H9 (cell line): ENCODE measurements at regions not wholly inside any gene's neighbourhood (a gene's known extent, or its start where the extent isn't known, plus 50 kb on each side); places are given as distances from the start of the nearest gene placed in this dataset.

Experiments used
- DNase-seq: peaks from one replicate; pipeline ENCODE4 v3.0.0-alpha.2; 2017
- H2AFZ ChIP-seq: one replicate; pipeline ENCODE4 v1.6.1; 2013; ENCODE audit warnings: mild to moderate bottlenecking, low read length, control low read depth, moderate library complexity
- H2AK5ac ChIP-seq: 2 replicates; pipeline ENCODE4 v1.6.1; 2013; ENCODE audit warnings: low read length, control low read depth, mixed read lengths; ENCODE audit not compliant: insufficient read length
- H2BK120ac ChIP-seq: one replicate; pipeline ENCODE4 v1.6.1; 2013; ENCODE audit warnings: low read depth, mild to moderate bottlenecking, low read length, control low read depth, inconsistent platforms; ENCODE audit not compliant: poor library complexity, severe bottlenecking
- H2BK12ac ChIP-seq: 2 replicates; pipeline ENCODE4 v1.6.1; 2013; ENCODE audit warnings: low read length, control low read depth, mixed read lengths, low read depth; ENCODE audit not compliant: insufficient read length
- H2BK15ac ChIP-seq: 2 replicates; pipeline ENCODE4 v1.6.1; 2013; ENCODE audit warnings: low read depth, low read length, control low read depth
- H2BK20ac ChIP-seq: one replicate; pipeline ENCODE4 v1.6.1; 2013; ENCODE audit warnings: low read depth, mild to moderate bottlenecking, low read length, control low read depth, inconsistent platforms; ENCODE audit not compliant: poor library complexity, severe bottlenecking
- H2BK5ac ChIP-seq: 2 replicates; pipeline ENCODE4 v1.6.1; 2013; ENCODE audit warnings: low read length, control low read depth, mixed read lengths; ENCODE audit not compliant: insufficient read length
- H3K14ac ChIP-seq: 2 replicates; pipeline ENCODE4 v1.6.1; 2013; ENCODE audit warnings: low read length, control low read depth; ENCODE audit not compliant: insufficient read depth
- H3K18ac ChIP-seq: 2 replicates; pipeline ENCODE4 v1.6.1; 2013; ENCODE audit warnings: low read depth, mild to moderate bottlenecking, mixed read lengths, low read length, control low read depth; ENCODE audit not compliant: insufficient read length
- H3K23ac ChIP-seq: 2 replicates; pipeline ENCODE4 v1.6.1; 2013; ENCODE audit warnings: low read length, control low read depth, mixed read lengths, low read depth; ENCODE audit not compliant: insufficient read length
- H3K23me2 ChIP-seq: 2 replicates; pipeline ENCODE4 v1.6.1; 2013; ENCODE audit warnings: low read depth, mild to moderate bottlenecking, mixed read lengths, low read length, control low read depth; ENCODE audit not compliant: insufficient read length, poor library complexity, severe bottlenecking
- H3K27ac ChIP-seq: 2 replicates; pipeline ENCODE4 v1.5.1; 2013; ENCODE audit warnings: low read length, control low read depth, mixed read lengths, low read depth; ENCODE audit not compliant: insufficient read length
- H3K27me3 ChIP-seq: 2 replicates; pipeline ENCODE4 v1.6.1; 2013; ENCODE audit warnings: low read length, control low read depth, inconsistent platforms; ENCODE audit not compliant: insufficient read depth
- H3K4ac ChIP-seq: 2 replicates; pipeline ENCODE4 v1.6.1; 2013; ENCODE audit warnings: low read depth, mild to moderate bottlenecking, control low read depth, inconsistent platforms, low read length, moderate library complexity
- H3K4me1 ChIP-seq: 2 replicates; pipeline ENCODE4 v1.6.1; 2013; ENCODE audit warnings: low read length, control low read depth, inconsistent platforms; ENCODE audit not compliant: insufficient read depth
- H3K4me2 ChIP-seq: 2 replicates; pipeline ENCODE4 v1.6.1; 2013; ENCODE audit warnings: low read length, control low read depth, mixed read lengths; ENCODE audit not compliant: insufficient read length, insufficient read depth
- H3K56ac ChIP-seq: 2 replicates; pipeline ENCODE4 v1.6.1; 2013; ENCODE audit warnings: low read depth, mild to moderate bottlenecking, mixed read lengths, low read length, control low read depth; ENCODE audit not compliant: insufficient read length
- H3K79me1 ChIP-seq: 2 replicates; pipeline ENCODE4 v1.6.1; 2013; ENCODE audit warnings: low read depth, mild to moderate bottlenecking, moderate library complexity, low read length, control low read depth, inconsistent platforms; ENCODE audit not compliant: insufficient read depth, poor library complexity, severe bottlenecking
- H3K79me2 ChIP-seq: 2 replicates; pipeline ENCODE4 v1.6.1; 2013; ENCODE audit warnings: low read length, control low read depth, inconsistent platforms; ENCODE audit not compliant: insufficient read depth
- H3K9ac ChIP-seq: 2 replicates; pipeline ENCODE4 v1.6.1; 2013; ENCODE audit warnings: low read length, control low read depth, mixed read lengths; ENCODE audit not compliant: insufficient read length; ENCODE audit errors: extremely low read depth
- H3K9me3 ChIP-seq: one replicate; pipeline ENCODE4 v1.6.1; 2013; ENCODE audit warnings: low read depth, low read length, inconsistent platforms; ENCODE audit not compliant: control insufficient read depth
- H3T11ph ChIP-seq: one replicate; pipeline ENCODE4 v1.6.1; 2013; ENCODE audit warnings: mild to moderate bottlenecking, low read length, control low read depth, inconsistent platforms
- H4K20me1 ChIP-seq: one replicate; pipeline ENCODE4 v1.6.1; 2013; ENCODE audit not compliant: control insufficient read depth, insufficient read length, insufficient read depth
- H4K5ac ChIP-seq: 2 replicates; pipeline ENCODE4 v1.6.1; 2013; ENCODE audit warnings: low read depth, mild to moderate bottlenecking, mixed read lengths, low read length, control low read depth; ENCODE audit not compliant: insufficient read length
- H4K8ac ChIP-seq: replicated peaks from 2 replicates; pipeline ENCODE4 v1.6.1; 2013; ENCODE audit warnings: low read length, control low read depth, mixed read lengths, low read depth; ENCODE audit not compliant: insufficient read length
- H4K91ac ChIP-seq: 2 replicates; pipeline ENCODE4 v1.6.1; 2013; ENCODE audit warnings: low read depth, mild to moderate bottlenecking, moderate library complexity, mixed read lengths, low read length, control low read depth; ENCODE audit not compliant: insufficient read length
- H3K27ac Mint-ChIP-seq, 3 experiments: 2 replicates in 2 of 3; 3 replicates in 1 of 3; pipeline ENCODE4 v1.8.0; 2020 to 2021; ENCODE audit warnings: mixed read lengths in 3 of 3, mild to moderate bottlenecking in 1 of 3, moderate library complexity in 1 of 3
- H3K27me3 Mint-ChIP-seq: 2 replicates; pipeline ENCODE4 v1.8.0; 2021; ENCODE audit warnings: low read depth, mild to moderate bottlenecking, moderate library complexity, mixed read lengths
- H3K36me3 Mint-ChIP-seq, 3 experiments: 2 replicates in 2 of 3; 3 replicates in 1 of 3; pipeline ENCODE4 v1.8.0; 2020 to 2021; ENCODE audit warnings: low read depth in 3 of 3, mixed read lengths in 3 of 3; ENCODE audit not compliant: insufficient read depth in 1 of 3
- H3K4me1 Mint-ChIP-seq, 2 experiments: 2 replicates each; pipeline ENCODE4 v1.8.0; 2020; ENCODE audit warnings: mixed read lengths in 2 of 2
- H3K4me3 Mint-ChIP-seq, 2 experiments: 2 replicates in 1 of 2; 3 replicates in 1 of 2; pipeline ENCODE4 v1.8.0; 2020 to 2021; ENCODE audit warnings: mild to moderate bottlenecking in 2 of 2, mixed read lengths in 2 of 2, moderate library complexity in 1 of 2
- H3K9me3 Mint-ChIP-seq, 2 experiments: 2 replicates in 1 of 2; 3 replicates in 1 of 2; pipeline ENCODE4 v1.8.0; 2020; ENCODE audit warnings: mild to moderate bottlenecking in 2 of 2, mixed read lengths in 2 of 2, moderate library complexity in 1 of 2
- WGBS: extraction: QIAGEN DNeasy Blood & Tissue Kit; methylation state at CpG from one replicate; pipeline ENCODE4 v1.1.7; 2013; ENCODE audit warnings: missing lambda C conversion rate, low lambda C conversion rate, mixed read lengths; ENCODE audit not compliant: insufficient read length; ENCODE audit errors: extremely low coverage; 5-methylcytosine and 5-hydroxymethylcytosine counted together
- TF ChIP-seq, protein P1 (sequence below): fragments of 200-600 bp; sonication (generic); conservative IDR thresholded peaks from 3 replicates; pipeline ENCODE4 v1.8.0; 2021; ENCODE audit warnings: antibody characterized with exemption, mild to moderate bottlenecking

DNA sequence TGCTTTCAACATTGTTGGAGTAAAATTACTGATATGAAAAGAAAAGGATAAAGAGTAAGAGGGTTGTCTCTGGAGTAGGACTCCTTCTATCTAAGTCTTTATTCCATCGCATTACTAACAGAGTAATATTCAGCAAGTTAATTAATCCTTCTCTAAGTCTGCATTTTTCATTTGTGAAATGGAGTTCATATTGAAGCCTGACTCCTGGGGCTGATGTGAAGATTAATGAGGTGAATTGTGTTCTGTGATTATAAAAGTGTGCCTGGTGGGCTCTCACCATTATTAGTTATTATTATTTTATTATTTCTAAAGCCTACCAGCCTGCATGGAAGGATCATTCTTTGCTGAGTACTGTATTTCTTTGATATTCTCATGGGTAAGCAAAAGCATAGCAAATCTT is 1096.7 kb downstream of the KCNT2 start:
- no peaks in the 10 kb centered on the region for H3K79me1 ChIP-seq
- no peak overlapping the region for H3K4me2 ChIP-seq
- no peak overlapping the region for H2BK12ac ChIP-seq
- H3K23me2 ChIP-seq = no peaks in the 10 kb centered on the region
- H3K23ac ChIP-seq = no peak overlapping the region
- no peak overlapping the region for H3K18ac ChIP-seq
- TF ChIP-seq, protein P1, sequence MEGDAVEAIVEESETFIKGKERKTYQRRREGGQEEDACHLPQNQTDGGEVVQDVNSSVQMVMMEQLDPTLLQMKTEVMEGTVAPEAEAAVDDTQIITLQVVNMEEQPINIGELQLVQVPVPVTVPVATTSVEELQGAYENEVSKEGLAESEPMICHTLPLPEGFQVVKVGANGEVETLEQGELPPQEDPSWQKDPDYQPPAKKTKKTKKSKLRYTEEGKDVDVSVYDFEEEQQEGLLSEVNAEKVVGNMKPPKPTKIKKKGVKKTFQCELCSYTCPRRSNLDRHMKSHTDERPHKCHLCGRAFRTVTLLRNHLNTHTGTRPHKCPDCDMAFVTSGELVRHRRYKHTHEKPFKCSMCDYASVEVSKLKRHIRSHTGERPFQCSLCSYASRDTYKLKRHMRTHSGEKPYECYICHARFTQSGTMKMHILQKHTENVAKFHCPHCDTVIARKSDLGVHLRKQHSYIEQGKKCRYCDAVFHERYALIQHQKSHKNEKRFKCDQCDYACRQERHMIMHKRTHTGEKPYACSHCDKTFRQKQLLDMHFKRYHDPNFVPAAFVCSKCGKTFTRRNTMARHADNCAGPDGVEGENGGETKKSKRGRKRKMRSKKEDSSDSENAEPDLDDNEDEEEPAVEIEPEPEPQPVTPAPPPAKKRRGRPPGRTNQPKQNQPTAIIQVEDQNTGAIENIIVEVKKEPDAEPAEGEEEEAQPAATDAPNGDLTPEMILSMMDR = no peak
- H4K5ac ChIP-seq = no peak overlapping the region
- H4K91ac ChIP-seq = no peak overlapping the region
- no peaks in the 10 kb centered on the region for H3K4me1 ChIP-seq
- no peak overlapping the region for H2BK120ac ChIP-seq
- H3K9ac ChIP-seq = no peak overlapping the region
- no peak overlapping the region for H2BK20ac ChIP-seq
- H2AFZ ChIP-seq = no peak overlapping the region
- no peak overlapping the region for H2AK5ac ChIP-seq
- H3K4ac ChIP-seq = no peak overlapping the region
- Mint-ChIP-seq H3K9me3 (peaks cover 7 to 10% of the 10 kb centered on the region in 2 experiments; a peak in 4 of 5 replicates), H3K27me3 (no peaks in the 10 kb centered on the region), H3K27ac (no peak overlapping the region), H3K4me3 (no peak overlapping the region), H3K36me3 (peaks cover 3 to 10% (median 7%) of the 10 kb centered on the region in 3 experiments; a peak in 5 of 7 replicates), H3K4me1 (no peaks in the 10 kb centered on the region)
- no peak for DNase-seq
- H3K56ac ChIP-seq = no peak overlapping the region
- no peaks in the 10 kb centered on the region for H3K27me3 ChIP-seq
- H3K27ac ChIP-seq = no peak overlapping the region
- WGBS = no CpG with 5 or more reads among the region's 1 CpG
- no peak overlapping the region for H3K14ac ChIP-seq
- H2BK5ac ChIP-seq = no peak overlapping the region
- H3T11ph ChIP-seq = no peak overlapping the region
- no peaks in the 10 kb centered on the region for H3K9me3 ChIP-seq
- H4K8ac ChIP-seq = no peak overlapping the region
- no peaks in the 10 kb centered on the region for H3K79me2 ChIP-seq
- no peak overlapping the region for H2BK15ac ChIP-seq
- no peaks in the 10 kb centered on the region for H4K20me1 ChIP-seq
